GM23338 (cell line): ENCODE measurements at regions not wholly inside any gene's neighbourhood (a gene's known extent, or its start where the extent isn't known, plus 50 kb on each side); places are given as distances from the start of the nearest gene placed in this dataset.

Source experiments
- ATAC-seq: fragments of 200-7000 bp; cut with Tn5 transposase; 3 replicates; pipeline ENCODE4 v1.9.1; 2020
- DNase-seq: peaks from one replicate; pipeline ENCODE4 v3.0.0-alpha.2; 2015; ENCODE audit warnings: low spot score
- H2AFZ ChIP-seq: fragments of 200-600 bp; sonication (generic); 2 replicates; pipeline ENCODE4 v1.8.0; 2016; ENCODE audit warnings: antibody characterized with exemption, mild to moderate bottlenecking, moderate library complexity
- H3F3A ChIP-seq: fragments of 200-600 bp; sonication (generic); replicated peaks from 2 replicates; pipeline ENCODE4 v1.8.0; 2017; ENCODE audit warnings: antibody characterized with exemption, mixed run types, low read depth
- H3K27ac ChIP-seq: fragments of 200-600 bp; sonication (generic); 2 replicates; pipeline ENCODE4 v1.6.1; 2016; ENCODE audit warnings: low read depth
- H3K27me3 ChIP-seq: fragments of 200-600 bp; sonication (generic); 2 replicates; pipeline ENCODE4 v1.8.0; 2016; ENCODE audit warnings: mild to moderate bottlenecking, mixed run types, moderate library complexity; ENCODE audit not compliant: insufficient read depth
- H3K36me3 ChIP-seq: fragments of 200-600 bp; sonication (generic); 2 replicates; pipeline ENCODE4 v1.8.0; 2016; ENCODE audit warnings: mild to moderate bottlenecking; ENCODE audit not compliant: insufficient read depth
- H3K4me1 ChIP-seq: fragments of 200-600 bp; sonication (generic); 2 replicates; pipeline ENCODE4 v1.8.0; 2016; ENCODE audit warnings: mild to moderate bottlenecking, moderate library complexity; ENCODE audit not compliant: insufficient read depth
- H3K4me2 ChIP-seq: fragments of 200-600 bp; sonication (generic); 2 replicates; pipeline ENCODE4 v1.7.1; 2017; ENCODE audit warnings: mixed run types
- H3K4me3 ChIP-seq: fragments of 200-600 bp; sonication (generic); 2 replicates; pipeline ENCODE4 v1.6.1; 2016; ENCODE audit warnings: mixed run types
- H3K79me2 ChIP-seq: fragments of 200-600 bp; sonication (generic); replicated peaks from 2 replicates; pipeline ENCODE4 v1.8.0; 2017; ENCODE audit warnings: mild to moderate bottlenecking; ENCODE audit not compliant: insufficient read depth
- H3K9me2 ChIP-seq: fragments of 200-600 bp; sonication (generic); 2 replicates; pipeline ENCODE4 v1.8.0; 2017; ENCODE audit not compliant: insufficient read depth
- H4K20me1 ChIP-seq: fragments of 200-600 bp; sonication (generic); replicated peaks from 2 replicates; pipeline ENCODE4 v1.8.0; 2017; ENCODE audit warnings: mild to moderate bottlenecking; ENCODE audit not compliant: insufficient read depth
- H3K27ac Mint-ChIP-seq: 2 replicates; pipeline ENCODE4 v1.8.0; 2020; ENCODE audit warnings: inconsistent platforms, mild to moderate bottlenecking, moderate library complexity, mixed read lengths
- H3K27me3 Mint-ChIP-seq: 3 replicates; pipeline ENCODE4 v1.8.0; 2022; ENCODE audit warnings: low read depth, mild to moderate bottlenecking, moderate library complexity, mixed read lengths, inconsistent platforms; ENCODE audit not compliant: insufficient read depth, poor library complexity
- H3K36me3 Mint-ChIP-seq: 3 replicates; pipeline ENCODE4 v1.8.0; 2021; ENCODE audit warnings: low read depth, mild to moderate bottlenecking, inconsistent platforms, moderate library complexity, mixed read lengths
- H3K4me1 Mint-ChIP-seq: 3 replicates; pipeline ENCODE4 v1.8.0; 2020; ENCODE audit warnings: mild to moderate bottlenecking, inconsistent platforms, mixed read lengths
- H3K4me3 Mint-ChIP-seq: 3 replicates; pipeline ENCODE4 v1.8.0; 2021; ENCODE audit warnings: moderate library complexity, mild to moderate bottlenecking, inconsistent platforms, mixed read lengths
- H3K9me3 Mint-ChIP-seq: 3 replicates; pipeline ENCODE4 v1.8.0; 2020; ENCODE audit warnings: moderate library complexity, mild to moderate bottlenecking, inconsistent platforms, mixed read lengths
- CREB1 ChIP-seq: fragments of 250-450 bp; sonication (Bioruptor Pico); IDR thresholded peaks from 2 replicates; pipeline ENCODE4 v1.5.0; 2020; ENCODE audit warnings: low read depth, mild to moderate bottlenecking, moderate library complexity
- CTCF ChIP-seq, 2 experiments: fragments of 200-600 bp in 1 of 2; sonication (generic) in 1 of 2; conservative IDR thresholded peaks; 2 replicates each; pipeline versions ENCODE4 v1.5.1 to v1.6.1; 2016 to 2017; ENCODE audit warnings: antibody characterized with exemption in 2 of 2, low read depth in 2 of 2, mild to moderate bottlenecking in 2 of 2, moderate library complexity in 1 of 2
- EZH2 ChIP-seq: fragments of 200-600 bp; sonication (generic); IDR thresholded peaks from one replicate; pipeline ENCODE4 v1.8.0; 2017; ENCODE audit warnings: antibody characterized with exemption, mild to moderate bottlenecking, low read depth; ENCODE audit not compliant: unreplicated experiment
- EZH2phosphoT487 ChIP-seq: fragments of 200-600 bp; sonication (generic); IDR thresholded peaks from one replicate; pipeline ENCODE4 v1.8.1; 2018; ENCODE audit warnings: antibody characterized with exemption; ENCODE audit not compliant: unreplicated experiment
- JUNB ChIP-seq: IDR thresholded peaks from one replicate; pipeline ENCODE4 v1.6.1; 2016; ENCODE audit warnings: antibody characterized with exemption; ENCODE audit not compliant: unreplicated experiment
- NANOG ChIP-seq: IDR thresholded peaks from 2 replicates; pipeline ENCODE4 v1.6.1; 2016; ENCODE audit warnings: antibody characterized with exemption, borderline replicate concordance
- POLR2AphosphoS5 ChIP-seq: IDR thresholded peaks from 2 replicates; pipeline ENCODE4 v1.6.1; 2016; ENCODE audit warnings: antibody characterized with exemption, low read depth
- REST ChIP-seq: IDR thresholded peaks from one replicate; pipeline ENCODE4 v1.6.1; 2018; ENCODE audit warnings: antibody characterized with exemption; ENCODE audit not compliant: unreplicated experiment
- STAT1 ChIP-seq: IDR thresholded peaks from one replicate; pipeline ENCODE4 v1.6.1; 2016; ENCODE audit warnings: antibody characterized with exemption; ENCODE audit not compliant: unreplicated experiment
- ZNF114 ChIP-seq: fragments of 250-450 bp; sonication (Bioruptor Pico); IDR thresholded peaks from 2 replicates; pipeline ENCODE4 v1.5.0; 2020; ENCODE audit warnings: mild to moderate bottlenecking, moderate library complexity
- ZNF331 ChIP-seq: fragments of 250-450 bp; sonication (Bioruptor Pico); IDR thresholded peaks from 2 replicates; pipeline ENCODE4 v1.5.0; 2020; ENCODE audit warnings: low read depth, mild to moderate bottlenecking, moderate library complexity
- ZNF462 ChIP-seq: fragments of 250-450 bp; sonication (Bioruptor Pico); IDR thresholded peaks from 2 replicates; pipeline ENCODE4 v1.5.0; 2020; ENCODE audit warnings: mild to moderate bottlenecking, moderate library complexity

- H3K79me2 ChIP-seq, result no peaks in the 10 kb centered on the region
- 0 out of 2 replicates have a peak, but pooled peaks cover 2% of the 10 kb centered on the region for H3K9me2 ChIP-seq
- H3K4me1 Mint-ChIP-seq, result no peaks in the 10 kb centered on the region
- no peak overlapping the region for H3K27ac Mint-ChIP-seq
- no peak for ATAC-seq
- no peak for DNase-seq
- peaks cover 3% of the 10 kb centered on the region for H3K27me3 Mint-ChIP-seq
- no peak overlapping the region for H3K27ac ChIP-seq
- no peak overlapping the region for H2AFZ ChIP-seq
- no peaks in the 10 kb centered on the region for H3K9me3 Mint-ChIP-seq
- no peak overlapping the region for H3K4me3 Mint-ChIP-seq
- H3K4me3 ChIP-seq, result no peak overlapping the region
- no peak overlapping the region for H3K4me2 ChIP-seq
- TF ChIP-seq NANOG (no peak), EZH2 (no peak), ZNF331 (no peak), POLR2AphosphoS5 (no peak), ZNF114 (CRISPR knock-in tag) (no peak), STAT1 (no peak), EZH2phosphoT487 (no peak), JUNB (no peak), CREB1 (CRISPR knock-in tag) (no peak), REST (no peak), CTCF (conservative IDR thresholded peaks at IDR 0.05; ENCODE audit: low read depth in 2 of 2) (no peak), ZNF462 (CRISPR knock-in tag) (no peak)
- no peaks in the 10 kb centered on the region for H3K27me3 ChIP-seq
- no peaks in the 10 kb centered on the region for H4K20me1 ChIP-seq
- H3F3A ChIP-seq, result no peaks in the 10 kb centered on the region
- no peaks in the 10 kb centered on the region for H3K36me3 Mint-ChIP-seq
- H3K4me1 ChIP-seq, result no peaks in the 10 kb centered on the region
- H3K36me3 ChIP-seq, result no peaks in the 10 kb centered on the region
These were observed 378.0 kb upstream of the PODXL start for GRCh38 chr7:131934452-131934851.
